GM19351 (cell line): ENCODE measurements at regions not wholly inside any gene's neighbourhood (a gene's known extent, or its start where the extent isn't known, plus 50 kb on each side); places are given as distances from the start of the nearest gene placed in this dataset.

Experiments used
- ATAC-seq: cut with Tn5 transposase; IDR thresholded peaks from one replicate; pipeline ENCODE4 v1.9.1; 2021; ENCODE audit warnings: mild to moderate bottlenecking, moderate library complexity; ENCODE audit not compliant: unreplicated experiment

DNA sequence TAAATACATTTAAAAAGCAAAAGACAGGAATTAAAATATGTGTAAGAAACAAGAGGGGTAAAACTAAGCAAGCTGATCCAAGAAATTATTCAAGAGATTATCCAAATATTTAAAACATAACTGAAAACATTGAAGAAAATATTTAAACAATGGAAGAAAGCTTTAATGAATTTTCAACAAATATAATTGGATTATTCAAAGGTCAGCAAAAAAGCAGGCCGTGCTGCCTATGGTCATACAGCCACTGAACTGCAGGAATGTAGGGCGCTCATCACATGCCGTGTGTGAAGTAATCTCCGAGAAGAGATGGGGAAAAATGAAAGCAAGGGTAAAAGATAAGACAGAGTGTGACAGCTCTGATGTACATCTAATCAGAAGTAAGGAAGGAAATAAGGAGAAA lies 1195.4 kb upstream of the EYS start:
- no peak for ATAC-seq

DNA sequence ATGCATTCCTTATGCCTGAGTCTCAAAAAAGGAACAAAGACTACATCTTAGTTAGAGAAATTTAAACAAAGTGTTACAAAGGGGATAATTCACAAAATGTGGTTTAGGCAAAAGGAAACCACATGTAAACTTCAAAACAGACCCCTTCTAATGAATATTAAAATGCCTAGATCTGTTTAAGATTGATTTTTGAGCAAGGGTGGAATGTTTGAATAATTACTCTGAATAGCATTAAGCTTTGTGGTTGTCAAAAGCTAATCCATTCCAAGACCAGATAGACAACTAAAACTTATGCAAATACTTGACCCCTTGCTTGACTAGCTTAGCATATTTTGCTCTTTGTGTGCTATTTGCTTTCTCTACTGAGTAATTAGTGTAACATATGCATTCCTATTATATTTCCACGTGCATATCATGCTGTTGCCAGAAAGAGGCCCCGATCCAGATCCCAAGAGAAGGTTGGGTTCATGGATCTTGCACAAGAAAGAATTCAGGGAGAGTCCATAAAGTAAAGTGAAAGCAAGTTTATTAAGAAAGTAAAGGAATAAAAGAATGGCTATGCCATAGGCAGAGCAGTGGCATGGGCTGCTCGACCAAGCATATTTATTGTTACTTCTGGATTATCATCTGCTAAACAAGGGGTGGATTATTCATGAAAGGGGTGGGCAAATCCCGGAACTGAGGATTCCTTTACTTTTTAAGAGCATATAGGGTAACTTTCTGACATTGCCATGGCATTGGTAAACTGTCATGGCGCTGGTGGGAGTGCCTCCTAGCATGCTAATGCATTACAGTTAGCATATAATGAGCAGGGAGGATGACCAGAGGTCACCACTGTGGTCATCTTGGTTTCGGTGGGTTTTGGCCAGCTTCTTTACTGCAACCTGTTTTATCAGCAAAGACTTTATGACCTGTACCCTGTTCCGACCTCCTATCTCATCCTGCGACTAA lies 1193.4 kb upstream of the EYS start:
- ATAC-seq, result no peak

GRCh38 chr6:66897576-66897975 lies 1190.5 kb upstream of the EYS start:
- ATAC-seq, result no peak

- no peak for ATAC-seq
Observed at GRCh38 chr6:66896415-66896814, 1189.4 kb upstream of the EYS start.

GRCh38 chr6:66883453-66883852 lies 1176.4 kb upstream of the EYS start:
- no peak for ATAC-seq

GRCh38 chr6:66866801-66867200 lies 1159.8 kb upstream of the EYS start:
- ATAC-seq, result no peak

- no peak for ATAC-seq
Observed at GRCh38 chr6:66865771-66866170, 1158.7 kb upstream of the EYS start.

DNA sequence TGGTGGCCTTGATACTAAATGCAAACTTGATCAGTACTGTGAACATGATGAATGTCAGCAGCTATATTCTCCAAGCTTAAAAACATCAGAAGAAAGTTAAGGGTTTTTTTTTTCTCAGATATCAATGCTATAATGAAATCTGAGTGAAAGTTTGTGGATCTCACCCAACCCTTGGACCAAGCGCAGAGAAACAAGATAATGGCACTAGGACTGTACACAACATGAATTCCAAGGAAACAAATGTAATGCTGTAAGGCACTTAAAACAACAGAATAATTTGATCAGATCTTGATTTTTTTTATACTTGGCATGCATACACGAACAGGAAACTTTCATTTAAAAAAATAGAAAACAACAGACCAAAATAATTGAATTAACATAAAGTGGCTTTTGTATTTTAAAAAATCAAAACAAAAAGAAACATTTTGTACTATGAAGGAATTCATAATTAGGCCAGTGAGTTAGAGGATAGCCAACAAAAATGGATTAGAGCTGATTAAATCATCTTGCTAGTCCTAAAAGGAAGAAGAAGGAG lies 1154.0 kb upstream of the EYS start:
- ATAC-seq, result no peak

DNA sequence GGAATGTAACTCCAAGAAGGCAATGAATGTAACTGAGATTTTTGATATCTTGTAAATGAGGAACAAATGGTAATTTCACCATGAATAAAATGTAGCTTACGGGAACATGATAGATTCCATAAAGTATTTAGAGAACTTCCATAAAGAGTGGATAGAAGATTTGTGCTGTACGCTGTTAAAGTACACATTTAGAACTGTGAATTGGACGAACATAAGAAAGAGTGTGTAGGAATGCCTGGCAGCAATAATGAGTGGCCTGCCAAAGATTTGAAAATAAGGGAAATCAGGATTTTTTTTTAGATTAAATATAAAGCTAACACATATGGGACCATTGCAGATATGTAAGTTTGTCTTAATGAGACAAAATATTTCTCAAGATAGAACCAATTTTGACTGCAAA lies 1153.3 kb upstream of the EYS start:
- ATAC-seq, result no peak

DNA sequence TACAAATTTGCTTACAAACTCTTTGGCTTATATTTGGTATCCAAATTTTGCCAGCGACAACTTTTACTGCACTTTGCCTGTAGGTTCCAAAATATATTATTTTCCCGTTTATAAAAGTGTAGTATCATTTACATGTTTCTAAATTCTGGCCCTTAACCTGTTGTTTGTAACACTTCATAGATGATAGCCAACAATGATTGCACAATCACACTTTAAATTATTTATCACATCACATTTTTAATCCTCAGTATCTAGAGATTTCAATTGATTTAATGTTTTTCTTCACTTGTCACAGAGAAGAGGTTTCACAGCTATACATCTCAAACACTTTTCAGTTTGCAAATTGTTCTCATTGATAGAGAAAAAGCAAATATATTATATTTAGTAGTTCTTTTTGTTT lies 1151.2 kb upstream of the EYS start:
- no peak for ATAC-seq

- ATAC-seq, result no peak
Observed at GRCh38 chr6:66854014-66854413, 1147.0 kb upstream of the EYS start.

- no peak for ATAC-seq
Observed at GRCh38 chr6:66851930-66852329, 1144.9 kb upstream of the EYS start.

- ATAC-seq, result no peak
Observed at GRCh38 chr6:66849843-66850242, 1142.8 kb upstream of the EYS start.

DNA sequence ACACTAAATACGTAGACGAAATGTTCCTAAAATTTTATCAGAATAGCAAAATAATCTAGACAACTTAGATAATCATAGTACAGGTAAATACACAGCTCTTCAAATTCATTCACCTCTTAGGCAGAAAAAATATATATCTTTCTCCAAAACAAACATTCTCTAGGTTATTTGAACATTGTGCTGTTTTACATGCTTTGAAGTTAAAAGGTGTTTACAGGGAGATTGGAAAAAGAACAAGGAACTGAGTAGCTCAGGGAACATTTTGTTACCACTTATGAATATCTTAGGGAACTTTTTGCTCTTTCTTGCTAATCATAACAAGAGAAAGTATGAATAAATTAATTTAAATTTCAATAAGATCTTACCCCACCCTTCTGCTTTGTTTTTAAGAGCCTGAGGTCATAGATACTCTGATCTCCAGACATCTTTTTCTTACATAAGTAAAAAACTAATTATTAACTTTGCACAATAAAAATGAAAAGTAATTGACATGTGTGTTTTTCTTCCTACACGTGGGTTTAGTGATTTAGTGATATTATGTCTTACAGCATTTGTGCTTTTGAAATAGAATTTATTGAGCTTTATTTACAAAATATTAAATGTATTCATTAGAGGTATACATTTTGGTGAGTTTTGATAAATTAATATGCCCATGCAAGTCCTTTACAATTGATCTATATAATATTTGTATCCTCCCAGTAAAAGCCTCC lies 1141.4 kb upstream of the EYS start:
- no peak for ATAC-seq

DNA sequence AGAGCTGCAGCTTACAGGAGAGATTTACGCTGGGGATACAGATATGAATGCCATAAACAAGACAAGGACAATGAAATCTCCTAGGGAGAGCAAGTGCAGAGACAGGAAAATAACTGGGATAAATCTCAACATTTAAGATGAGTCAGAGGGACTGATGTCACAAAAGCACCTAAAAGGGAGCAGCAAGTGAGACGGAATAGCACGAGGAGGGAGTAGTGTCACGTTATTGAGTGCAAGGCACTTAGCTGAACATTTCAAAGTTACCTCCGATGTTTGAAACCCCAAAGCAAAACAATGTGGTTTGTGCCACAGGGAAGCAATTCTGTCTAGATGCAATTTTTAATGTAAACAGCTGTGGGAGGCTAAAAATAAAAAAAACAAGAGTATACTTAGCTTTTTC lies 1131.7 kb upstream of the EYS start:
- ATAC-seq, result no peak

- ATAC-seq, result no peak
Observed at GRCh38 chr6:66825539-66825938, 1118.5 kb upstream of the EYS start.

DNA sequence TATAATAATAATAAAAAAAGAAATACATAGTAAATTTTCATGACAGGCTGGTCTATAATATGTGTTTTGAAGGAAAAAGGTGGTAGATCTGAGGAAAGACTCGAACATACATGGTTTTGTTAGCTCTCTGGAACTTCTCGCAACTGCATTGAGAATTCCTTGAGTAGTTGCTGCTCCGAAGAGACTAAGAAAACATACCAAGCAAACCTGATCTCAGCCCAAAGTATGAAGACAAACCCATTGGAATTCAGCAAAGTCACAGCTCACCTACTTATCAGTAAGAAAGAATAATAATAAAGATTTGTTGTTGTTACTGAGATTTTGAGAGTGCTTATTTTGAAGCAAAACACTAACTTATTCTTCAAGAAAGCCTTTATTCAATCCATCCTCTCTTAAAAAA lies 1107.1 kb upstream of the EYS start:
- ATAC-seq, result no peak

DNA sequence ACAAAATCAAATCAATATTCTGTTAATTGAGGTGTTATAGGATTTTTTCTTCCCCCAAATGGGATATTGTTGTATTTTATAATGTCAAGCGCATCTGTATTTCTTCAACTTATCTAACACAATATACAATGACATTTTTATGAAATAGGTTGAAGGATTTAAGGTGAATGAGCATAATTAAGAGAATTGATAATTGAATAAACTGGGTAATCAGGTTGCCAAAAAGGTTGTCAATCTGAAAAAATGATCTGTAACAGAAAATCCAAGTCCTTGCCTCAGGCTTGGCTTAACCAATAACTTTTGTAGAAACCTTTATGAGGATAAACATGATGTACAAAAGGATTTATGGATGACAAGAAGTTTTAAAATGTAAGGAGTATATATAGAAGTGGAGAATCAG lies 1101.7 kb upstream of the EYS start:
- ATAC-seq, result no peak

GRCh38 chr6:66796987-66797386 lies 1090.0 kb upstream of the EYS start:
- ATAC-seq, result no peak

GRCh38 chr6:66788579-66788978 lies 1081.6 kb upstream of the EYS start:
- no peak for ATAC-seq

DNA sequence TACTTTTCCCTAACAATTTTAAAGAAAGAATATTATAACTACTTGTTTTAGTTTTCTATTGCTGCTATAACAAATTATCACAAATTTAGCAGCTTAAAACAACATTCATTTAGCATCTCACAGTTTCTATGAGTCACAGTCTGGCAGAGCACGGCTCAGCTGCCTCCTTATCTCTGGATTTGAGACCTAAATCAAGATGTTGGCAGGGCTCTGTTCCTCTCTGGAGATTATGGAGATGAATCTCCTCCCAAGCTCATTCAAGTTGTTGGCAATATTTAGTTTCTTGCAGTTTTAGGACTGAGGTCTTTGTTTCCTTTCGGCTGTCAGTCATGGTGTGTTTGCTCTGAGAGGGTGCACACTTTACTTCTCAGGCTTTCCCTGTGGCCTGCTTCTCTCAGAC lies 1065.8 kb upstream of the EYS start:
- no peak for ATAC-seq

- no peak for ATAC-seq
Observed at GRCh38 chr6:66771626-66772025, 1064.6 kb upstream of the EYS start.
